Erythroblast (primary cell): ENCODE measurements at regions not wholly inside any gene's neighbourhood (a gene's known extent, or its start where the extent isn't known, plus 50 kb on each side); places are given as distances from the start of the nearest gene placed in this dataset.

Experiments
- GATA1 ChIP-seq: IDR thresholded peaks from 2 replicates; pipeline ENCODE4 v1.6.1; 2011; ENCODE audit warnings: low read depth, mild to moderate bottlenecking, control low read depth, low read length, moderate library complexity
- POLR2A ChIP-seq: IDR thresholded peaks from 2 replicates; pipeline ENCODE4 v1.6.1; 2011; ENCODE audit warnings: mild to moderate bottlenecking, low read length

- TF ChIP-seq POLR2A (no peak), GATA1 (no peak)
These were observed 300.0 kb downstream of the BARHL2 start for GRCh38 chr1:90417126-90417525.
